NT2/D1 (cell line): ENCODE measurements at regions not wholly inside any gene's neighbourhood (a gene's known extent, or its start where the extent isn't known, plus 50 kb on each side); places are given as distances from the start of the nearest gene placed in this dataset.

Experiments used
- SUZ12 ChIP-seq: IDR thresholded peaks from 2 replicates; pipeline ENCODE4 v1.6.1; 2011; ENCODE audit not compliant: insufficient read length, insufficient read depth; ENCODE audit errors: extremely low read depth
- YY1 ChIP-seq: IDR thresholded peaks from 2 replicates; pipeline ENCODE4 v1.6.1; 2011; ENCODE audit not compliant: insufficient read length, insufficient read depth
- ZNF274 ChIP-seq: IDR thresholded peaks from 2 replicates; pipeline ENCODE4 v1.6.1; 2011; ENCODE audit warnings: mild to moderate bottlenecking, low read depth, low read length

GRCh38 chr2:182503886-182504285, 77.0 kb upstream of the PDE1A start:
- no peak for TF ChIP-seq ZNF274
- no peak for TF ChIP-seq YY1
- TF ChIP-seq SUZ12, result no peak
